ENCODE measurements at regions not wholly inside any gene's neighbourhood (a gene's known extent, or its start where the extent isn't known, plus 50 kb on each side); places are given as distances from the start of the nearest gene placed in this dataset.

DNA sequence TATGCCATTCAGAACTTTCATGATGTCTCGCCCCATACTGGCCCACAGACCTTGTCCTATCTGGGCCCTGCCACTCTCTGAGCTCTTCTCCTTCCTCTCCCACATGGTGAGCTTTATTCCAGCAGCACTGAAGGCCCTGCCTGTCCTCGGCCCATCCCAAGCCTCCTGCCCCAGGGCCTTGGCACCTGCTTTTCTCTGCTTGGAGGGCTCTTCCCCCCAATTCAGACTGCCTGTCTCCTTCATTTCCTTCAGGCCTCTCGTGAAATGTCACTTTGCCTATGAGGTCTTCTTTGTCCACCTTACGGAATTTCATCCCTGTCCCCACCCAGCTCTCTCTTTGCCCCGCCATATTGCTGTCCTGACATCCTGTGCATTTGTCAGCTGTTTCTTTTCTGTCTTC lies 191.7 kb upstream of the POU3F1 start:
- no peak for TF ChIP-seq CTCF (IDR thresholded peaks at IDR 0.05; ENCODE audit: insufficient read depth, low read length)
- TF ChIP-seq REST (IDR thresholded peaks at IDR 0.05; ENCODE audit: insufficient replicate concordance, low read depth), result no peak
- no peak for TF ChIP-seq POLR2AphosphoS5 (IDR thresholded peaks at IDR 0.05; ENCODE audit: low read depth)

Data from HL-60 (cell line).